OCI-LY7 (cell line): ENCODE measurements at regions not wholly inside any gene's neighbourhood (a gene's known extent, or its start where the extent isn't known, plus 50 kb on each side); places are given as distances from the start of the nearest gene placed in this dataset.

ENCODE experiments used
- BruUV-seq: library from RNA; stranded (reverse); fragments of 400-500 nt; replicated peaks from 2 replicates; lab custom pipeline; 2021; lab: Mats Ljungman, UMichigan
- CTCF ChIA-PET: fragments of 300-600 bp; sonication (Branson Sonifier 250); formaldehyde crosslinking; loops from one replicate; lab custom pipeline; 2022; ENCODE audit warnings: antibody characterized with exemption; ENCODE audit not compliant: unreplicated experiment; lab: Charles Lee
- POLR2A ChIA-PET: fragments of 300-600 bp; sonication (Branson Sonifier 250); formaldehyde crosslinking; loops from one replicate; lab custom pipeline; 2022; ENCODE audit warnings: antibody characterized with exemption; lab: Charles Lee
- DNase-seq: peaks from one replicate; pipeline ENCODE4 v3.0.0-alpha.2; 2015; ENCODE audit warnings: low spot score
- H2AFZ ChIP-seq: fragments of 200-600 bp; sonication (generic), shearing (Covaris generic); 2 replicates; pipeline ENCODE4 v1.6.1; 2014; ENCODE audit warnings: mild to moderate bottlenecking, antibody characterized with exemption, low read length, moderate library complexity
- H3K27ac ChIP-seq: fragments of 200-600 bp; sonication (generic); 2 replicates; pipeline ENCODE4 v1.5.1; 2014; ENCODE audit warnings: mixed run types, low read depth, mild to moderate bottlenecking, moderate library complexity, low read length, inconsistent platforms; ENCODE audit not compliant: poor library complexity, severe bottlenecking
- H3K36me3 ChIP-seq: fragments of 200-600 bp; sonication (generic); 2 replicates; pipeline ENCODE4 v1.6.1; 2014; ENCODE audit warnings: mild to moderate bottlenecking, antibody characterized with exemption, low read length, moderate library complexity, mixed read lengths; ENCODE audit not compliant: insufficient read depth
- H3K4me1 ChIP-seq: fragments of 200-600 bp; sonication (generic); 2 replicates; pipeline ENCODE4 v1.5.1; 2014; ENCODE audit warnings: mild to moderate bottlenecking, low read length; ENCODE audit not compliant: insufficient read depth, poor library complexity, severe bottlenecking
- H3K4me2 ChIP-seq: fragments of 200-600 bp; sonication (generic); 2 replicates; pipeline ENCODE4 v1.6.1; 2014; ENCODE audit warnings: mild to moderate bottlenecking, low read length
- H3K4me3 ChIP-seq: fragments of 200-600 bp; sonication (generic); 2 replicates; pipeline ENCODE4 v1.5.1; 2014; ENCODE audit warnings: mild to moderate bottlenecking, low read depth, low read length; ENCODE audit not compliant: poor library complexity, severe bottlenecking
- H3K79me2 ChIP-seq: fragments of 200-600 bp; sonication (generic); 2 replicates; pipeline ENCODE4 v1.6.1; 2016; ENCODE audit warnings: low read depth, mild to moderate bottlenecking, low read length, moderate library complexity, mixed read lengths; ENCODE audit not compliant: insufficient read depth
- H3K9me2 ChIP-seq: fragments of 200-600 bp; sonication (generic); 2 replicates; pipeline ENCODE4 v1.6.1; 2016; ENCODE audit warnings: mild to moderate bottlenecking, low read length, mixed read lengths; ENCODE audit not compliant: insufficient read depth
- H3K9me3 ChIP-seq: fragments of 200-600 bp; sonication (generic); 2 replicates; pipeline ENCODE4 v1.6.1; 2014; ENCODE audit warnings: mild to moderate bottlenecking, mixed run types, low read length, mixed read lengths
- H4K20me1 ChIP-seq: fragments of 200-600 bp; sonication (generic); 2 replicates; pipeline ENCODE4 v1.6.1; 2014; ENCODE audit warnings: mild to moderate bottlenecking, antibody characterized with exemption, low read length, moderate library complexity, mixed read lengths; ENCODE audit not compliant: insufficient read depth
- CTCF ChIP-seq: fragments of 200-600 bp; sonication (generic); conservative IDR thresholded peaks from 2 replicates; pipeline ENCODE4 v1.5.1; 2014; ENCODE audit warnings: mild to moderate bottlenecking, antibody characterized with exemption, low read length, moderate library complexity, mixed read lengths
- EZH2phosphoT487 ChIP-seq: fragments of 200-600 bp; sonication (generic); IDR thresholded peaks from 2 replicates; pipeline ENCODE4 v1.6.1; 2018; ENCODE audit warnings: low read depth, borderline replicate concordance, mild to moderate bottlenecking, mixed run types, antibody characterized with exemption, low read length, moderate library complexity, mixed read lengths
- intact Hi-C: fragments of 100-400 bp; cut with micrococcal nuclease; formaldehyde crosslinking; loops from one replicate; pipeline ENCODE4 v1.10.0; 2022; ENCODE audit not compliant: unreplicated experiment

- Histone ChIP-seq H2AFZ (no peak overlapping the region), H4K20me1 (no peaks in the 10 kb centered on the region), H3K27ac (no peak overlapping the region), H3K9me2 (no peaks in the 10 kb centered on the region), H3K9me3 (no peaks in the 10 kb centered on the region), H3K4me1 (no peaks in the 10 kb centered on the region), H3K4me3 (no peak overlapping the region), H3K4me2 (no peak overlapping the region), H3K79me2 (no peaks in the 10 kb centered on the region), H3K36me3 (no peaks in the 10 kb centered on the region)
- BruUV-seq = no TSS peak
- intact Hi-C loops = no loop called here
- DNase-seq = no peak
- POLR2A ChIA-PET = no interaction called here
- CTCF ChIA-PET = no interaction called here
- TF ChIP-seq EZH2phosphoT487 = no peak
- TF ChIP-seq CTCF = no peak
Measured at GRCh38 chr5:3300726-3301125, 294.9 kb upstream of the IRX1 start.

GRCh38 chr5:3299441-3299840, 296.2 kb upstream of the IRX1 start:
- Histone ChIP-seq H3K36me3 (no peaks in the 10 kb centered on the region), H3K4me1 (no peaks in the 10 kb centered on the region), H3K9me2 (no peaks in the 10 kb centered on the region), H3K79me2 (no peaks in the 10 kb centered on the region), H3K27ac (no peak overlapping the region), H3K9me3 (no peaks in the 10 kb centered on the region), H2AFZ (no peak overlapping the region), H3K4me3 (no peak overlapping the region), H4K20me1 (no peaks in the 10 kb centered on the region), H3K4me2 (no peak overlapping the region)
- ChIA-PET CTCF (no interaction called here), POLR2A (no interaction called here)
- TF ChIP-seq EZH2phosphoT487 (no peak), CTCF (no peak)
- no peak for DNase-seq
- intact Hi-C loops = no loop called here
- no TSS peak for BruUV-seq

GRCh38 chr5:3297853-3298252, 297.8 kb upstream of the IRX1 start:
- CTCF ChIA-PET = no interaction called here
- Histone ChIP-seq H3K27ac (no peak overlapping the region), H3K4me3 (no peak overlapping the region), H4K20me1 (no peaks in the 10 kb centered on the region), H3K4me2 (no peak overlapping the region), H3K4me1 (no peaks in the 10 kb centered on the region), H2AFZ (no peak overlapping the region), H3K36me3 (no peaks in the 10 kb centered on the region), H3K79me2 (no peaks in the 10 kb centered on the region), H3K9me2 (no peaks in the 10 kb centered on the region), H3K9me3 (no peaks in the 10 kb centered on the region)
- POLR2A ChIA-PET = interaction anchor here (0.7 kb wide), 1 partner anchor 197 kb away, joined by 3 read pairs; no protein-coding TSS in a partner anchor
- intact Hi-C loops = no loop called here
- DNase-seq = no peak
- BruUV-seq = no TSS peak
- TF ChIP-seq CTCF = no peak
- no peak for TF ChIP-seq EZH2phosphoT487
